HCT116 (cell line): ENCODE measurements at regions not wholly inside any gene's neighbourhood (a gene's known extent, or its start where the extent isn't known, plus 50 kb on each side); places are given as distances from the start of the nearest gene placed in this dataset.

Experiments used
- ATAC-seq: fragments of 200-7000 bp; cut with Tn5 transposase; 2 replicates; pipeline ENCODE4 v1.9.1; 2020; ENCODE audit warnings: mild to moderate bottlenecking, moderate library complexity
- BruUV-seq: library from RNA; stranded (reverse); fragments of 400-500 nt; replicated peaks from 2 replicates; lab custom pipeline; 2021; lab: Mats Ljungman, UMichigan
- CTCF ChIA-PET: fragments of 300-600 bp; sonication (Branson Sonifier 250); formaldehyde crosslinking; loops from one replicate; lab custom pipeline; 2021; ENCODE audit warnings: antibody characterized with exemption; lab: Charles Lee
- POLR2A ChIA-PET: fragments of 300-600, 350-600 bp; sonication (Branson Sonifier 250); formaldehyde crosslinking; loops from one replicate; lab custom pipeline; 2021; ENCODE audit warnings: antibody characterized with exemption; lab: Charles Lee
- RAD21 ChIA-PET, 2 experiments: fragments of 300-600 bp; sonication (Branson Sonifier 250); formaldehyde crosslinking; loops; one replicate each; lab custom pipeline; 2023; ENCODE audit warnings: low total read pairs in 2 of 2; ENCODE audit not compliant: uncharacterized antibody in 2 of 2, unreplicated experiment in 2 of 2, low non-redundant PET in 1 of 2; lab: Charles Lee
- DNase-seq: peaks from one replicate; pipeline ENCODE4 v3.0.0-alpha.2; 2010; ENCODE audit warnings: low read depth, low spot score
- H2AFZ ChIP-seq: fragments of 200-600 bp; shearing (Covaris generic), sonication (generic); 2 replicates; pipeline ENCODE4 v1.6.1; 2017; ENCODE audit warnings: low read depth, mixed run types, mixed read lengths, antibody characterized with exemption, low read length; ENCODE audit not compliant: poor library complexity, severe bottlenecking
- H3K27ac ChIP-seq: 2 replicates; pipeline ENCODE4 v1.5.1; 2012; ENCODE audit warnings: low read depth, low read length
- H3K27me3 ChIP-seq: fragments of 200-600 bp; sonication (generic); 2 replicates; pipeline ENCODE4 v1.6.1; 2016; ENCODE audit warnings: mixed run types, low read length, mixed read lengths; ENCODE audit not compliant: insufficient read depth
- H3K36me3 ChIP-seq, 2 experiments: fragments of 200-500 bp in 1 of 2; fragments of 200-600 bp in 1 of 2; sonication (Bioruptor generic) in 1 of 2; sonication (generic) in 1 of 2; 2 replicates each; pipeline versions ENCODE4 v1.5.1 to v1.6.1; 2014 to 2016; ENCODE audit warnings: low read length in 2 of 2, inconsistent platforms in 1 of 2, mixed read lengths in 1 of 2, mixed run types in 1 of 2; ENCODE audit not compliant: insufficient read depth in 2 of 2, control insufficient read depth in 1 of 2
- H3K4me1 ChIP-seq, 2 experiments: fragments of 200-600 bp in 1 of 2; sonication (generic) in 1 of 2; 2 replicates each; pipeline versions ENCODE4 v1.5.1 to v1.6.1; 2012 to 2017; ENCODE audit warnings: low read length in 2 of 2, inconsistent platforms in 1 of 2, mild to moderate bottlenecking in 1 of 2, mixed read lengths in 1 of 2, mixed run types in 1 of 2, moderate library complexity in 1 of 2; ENCODE audit not compliant: insufficient read depth in 2 of 2, control insufficient read depth in 1 of 2
- H3K4me2 ChIP-seq: fragments of 200-600 bp; sonication (generic); 2 replicates; pipeline ENCODE4 v1.6.1; 2017; ENCODE audit warnings: mixed run types, low read length, mixed read lengths
- H3K4me3 ChIP-seq, 2 experiments: fragments of 200-600 bp in 1 of 2; sonication (generic) in 1 of 2; replicated peaks in 1 of 2; 2 replicates each; pipeline ENCODE4 v1.5.1; 2011 to 2016; ENCODE audit warnings: low read length in 2 of 2, control low read depth in 1 of 2, low read depth in 1 of 2, mild to moderate bottlenecking in 1 of 2, mixed read lengths in 1 of 2, mixed run types in 1 of 2
- H3K79me2 ChIP-seq: fragments of 200-600 bp; sonication (generic); 2 replicates; pipeline ENCODE4 v1.6.1; 2017; ENCODE audit warnings: mild to moderate bottlenecking, mixed run types, low read length, moderate library complexity, mixed read lengths; ENCODE audit not compliant: insufficient read depth
- H3K9ac ChIP-seq: fragments of 200-600 bp; sonication (generic); 2 replicates; pipeline ENCODE4 v1.6.1; 2016; ENCODE audit warnings: low read length, mixed read lengths
- H3K9me2 ChIP-seq: fragments of 200-600 bp; sonication (generic), shearing (Covaris generic); 2 replicates; pipeline ENCODE4 v1.6.1; 2017; ENCODE audit warnings: mixed run types, mild to moderate bottlenecking, moderate library complexity; ENCODE audit not compliant: insufficient read depth
- H3K9me3 ChIP-seq, 2 experiments: fragments of 200-500 bp in 1 of 2; fragments of 200-600 bp in 1 of 2; sonication (Bioruptor generic) in 1 of 2; sonication (generic) in 1 of 2; 2 replicates each; pipeline ENCODE4 v1.6.1; 2014 to 2017; ENCODE audit warnings: low read length in 2 of 2, mixed read lengths in 2 of 2, inconsistent platforms in 1 of 2, low read depth in 1 of 2, mild to moderate bottlenecking in 1 of 2, mixed run types in 1 of 2, moderate library complexity in 1 of 2; ENCODE audit not compliant: control insufficient read depth in 1 of 2, insufficient read depth in 1 of 2
- H4K20me1 ChIP-seq: fragments of 200-600 bp; sonication (generic), shearing (Covaris generic); 2 replicates; pipeline ENCODE4 v1.6.1; 2017; ENCODE audit warnings: mixed run types, mild to moderate bottlenecking, moderate library complexity; ENCODE audit not compliant: insufficient read depth
- ATF3 ChIP-seq: IDR thresholded peaks from 2 replicates; pipeline ENCODE4 v1.6.1; 2012
- CBX3 ChIP-seq: IDR thresholded peaks from 2 replicates; pipeline ENCODE4 v1.6.1; 2012; ENCODE audit warnings: low read depth
- CEBPB ChIP-seq: IDR thresholded peaks from 2 replicates; pipeline ENCODE4 v1.6.1; 2012; ENCODE audit warnings: low read depth
- EGR1 ChIP-seq: IDR thresholded peaks from 2 replicates; pipeline ENCODE4 v1.6.1; 2012; ENCODE audit warnings: low read depth
- ELF1 ChIP-seq: IDR thresholded peaks from 2 replicates; pipeline ENCODE4 v1.6.1; 2012; ENCODE audit warnings: low read depth, borderline replicate concordance
- EZH2 ChIP-seq: fragments of 200-600 bp; sonication (generic); IDR thresholded peaks from 2 replicates; pipeline ENCODE4 v1.6.1; 2017; ENCODE audit warnings: antibody characterized with exemption, mixed run types
- EZH2phosphoT487 ChIP-seq: fragments of 200-600 bp; IDR thresholded peaks from 2 replicates; pipeline ENCODE4 v1.6.1; 2018; ENCODE audit warnings: antibody characterized with exemption, borderline replicate concordance
- FOSL1 ChIP-seq: IDR thresholded peaks from 2 replicates; pipeline ENCODE4 v1.6.1; 2012; ENCODE audit warnings: low read depth
- JUND ChIP-seq: IDR thresholded peaks from 2 replicates; pipeline ENCODE4 v1.6.1; 2012
- MAX ChIP-seq: IDR thresholded peaks from 2 replicates; pipeline ENCODE4 v1.6.1; 2012
- POLR2A ChIP-seq: IDR thresholded peaks from 2 replicates; pipeline ENCODE4 v1.7.0; 2011; ENCODE audit warnings: borderline replicate concordance; ENCODE audit not compliant: insufficient read depth, insufficient read length; ENCODE audit errors: extremely low read depth
- POLR2AphosphoS5 ChIP-seq: IDR thresholded peaks from 2 replicates; pipeline ENCODE4 v1.6.1; 2011; ENCODE audit warnings: mild to moderate bottlenecking, low read depth, low read length, moderate library complexity
- RAD21 ChIP-seq: IDR thresholded peaks from 2 replicates; pipeline ENCODE4 v1.6.1; 2012; ENCODE audit warnings: low read depth, mild to moderate bottlenecking
- REST ChIP-seq: IDR thresholded peaks from 2 replicates; pipeline ENCODE4 v1.6.1; 2012; ENCODE audit warnings: low read depth
- SIN3A ChIP-seq: IDR thresholded peaks from 2 replicates; pipeline ENCODE4 v1.6.1; 2012; ENCODE audit warnings: low read depth
- SP1 ChIP-seq: IDR thresholded peaks from 2 replicates; pipeline ENCODE4 v1.6.1; 2012; ENCODE audit warnings: low read depth
- YY1 ChIP-seq: IDR thresholded peaks from 2 replicates; pipeline ENCODE4 v1.6.1; 2011; ENCODE audit warnings: low read length, low read depth, moderate library complexity, mild to moderate bottlenecking; ENCODE audit not compliant: insufficient replicate concordance; ENCODE audit errors: extremely low read depth
- ZBTB33 ChIP-seq: IDR thresholded peaks from 2 replicates; pipeline ENCODE4 v1.6.1; 2011; ENCODE audit warnings: mild to moderate bottlenecking, low read length, moderate library complexity; ENCODE audit not compliant: insufficient replicate concordance; ENCODE audit errors: extremely low read depth
- ZNF274 ChIP-seq: fragments of 200-500 bp; sonication (Bioruptor generic); IDR thresholded peaks from 2 replicates; pipeline ENCODE4 v1.6.1; 2014; ENCODE audit warnings: mild to moderate bottlenecking, low read depth, low read length, inconsistent platforms
- intact Hi-C: fragments of 100-400 bp; cut with micrococcal nuclease; formaldehyde crosslinking; loops from 2 replicates; pipeline ENCODE4 v1.10.0; 2022
- TF ChIP-seq, protein P1 (sequence below), 3 experiments: fragments of 200-600 bp in 1 of 3; sonication (generic) in 1 of 3; IDR thresholded peaks in 2 of 3; conservative IDR thresholded peaks in 1 of 3; 2 replicates each; pipeline ENCODE4 v1.5.1; 2012 to 2017; ENCODE audit warnings: low read depth in 2 of 3, low read length in 2 of 3, antibody characterized with exemption in 1 of 3, borderline replicate concordance in 1 of 3, control low read depth in 1 of 3, mild to moderate bottlenecking in 1 of 3, mixed read lengths in 1 of 3, mixed run types in 1 of 3, moderate library complexity in 1 of 3; ENCODE audit not compliant: insufficient read depth in 1 of 3

DNA sequence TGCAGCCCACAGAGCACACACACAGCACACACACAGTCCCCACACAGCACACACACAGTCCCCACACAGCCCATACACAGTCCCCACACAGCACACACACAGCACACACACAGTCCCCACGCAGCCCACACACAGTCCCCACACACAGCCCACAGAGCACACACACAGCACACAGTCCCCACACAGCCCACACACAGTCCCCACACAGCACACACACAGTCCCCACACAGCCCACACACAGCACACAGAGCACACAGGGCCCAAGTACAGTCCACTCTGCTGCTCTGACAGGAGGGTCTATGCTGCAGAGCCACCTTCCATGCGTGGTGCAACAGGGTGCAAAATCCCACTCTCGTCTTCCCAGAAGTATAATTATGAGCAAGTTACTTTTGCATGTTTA is 240.5 kb upstream of the SALL3 start:
- Histone ChIP-seq H3K9me3 (no peaks in the 10 kb centered on the region), H3K27me3 (no peaks in the 10 kb centered on the region), H3K9me2 (no peaks in the 10 kb centered on the region), H3K4me1 (no peaks in the 10 kb centered on the region), H3K79me2 (no peaks in the 10 kb centered on the region), H4K20me1 (no peaks in the 10 kb centered on the region), H3K36me3 (no peaks in the 10 kb centered on the region), H3K4me2 (no peak overlapping the region), H3K4me3 (no peak overlapping the region), H3K9ac (no peak overlapping the region), H2AFZ (no peak overlapping the region), H3K27ac (no peak overlapping the region)
- no TSS peak for BruUV-seq
- ATAC-seq (no peak), DNase-seq (no peak)
- CTCF ChIA-PET: no interaction called here
- no peak for TF ChIP-seq FOSL1
- no peak for TF ChIP-seq EZH2phosphoT487
- no peak for TF ChIP-seq EGR1
- no peak for TF ChIP-seq SIN3A
- TF ChIP-seq SP1: no peak
- no peak for TF ChIP-seq CBX3
- TF ChIP-seq REST: no peak
- TF ChIP-seq YY1: no peak
- TF ChIP-seq RAD21: no peak
- no peak for TF ChIP-seq ATF3
- no peak for TF ChIP-seq POLR2A
- TF ChIP-seq, protein P1, sequence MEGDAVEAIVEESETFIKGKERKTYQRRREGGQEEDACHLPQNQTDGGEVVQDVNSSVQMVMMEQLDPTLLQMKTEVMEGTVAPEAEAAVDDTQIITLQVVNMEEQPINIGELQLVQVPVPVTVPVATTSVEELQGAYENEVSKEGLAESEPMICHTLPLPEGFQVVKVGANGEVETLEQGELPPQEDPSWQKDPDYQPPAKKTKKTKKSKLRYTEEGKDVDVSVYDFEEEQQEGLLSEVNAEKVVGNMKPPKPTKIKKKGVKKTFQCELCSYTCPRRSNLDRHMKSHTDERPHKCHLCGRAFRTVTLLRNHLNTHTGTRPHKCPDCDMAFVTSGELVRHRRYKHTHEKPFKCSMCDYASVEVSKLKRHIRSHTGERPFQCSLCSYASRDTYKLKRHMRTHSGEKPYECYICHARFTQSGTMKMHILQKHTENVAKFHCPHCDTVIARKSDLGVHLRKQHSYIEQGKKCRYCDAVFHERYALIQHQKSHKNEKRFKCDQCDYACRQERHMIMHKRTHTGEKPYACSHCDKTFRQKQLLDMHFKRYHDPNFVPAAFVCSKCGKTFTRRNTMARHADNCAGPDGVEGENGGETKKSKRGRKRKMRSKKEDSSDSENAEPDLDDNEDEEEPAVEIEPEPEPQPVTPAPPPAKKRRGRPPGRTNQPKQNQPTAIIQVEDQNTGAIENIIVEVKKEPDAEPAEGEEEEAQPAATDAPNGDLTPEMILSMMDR (IDR thresholded peaks at IDR 0.05 in 2 of 3, conservative IDR thresholded peaks at IDR 0.05 in 1 of 3; ENCODE audit: borderline replicate concordance in 1 of 3, insufficient read depth in 1 of 3, low read depth in 2 of 3, low read length in 2 of 3): no peak
- no peak for TF ChIP-seq EZH2
- no peak for TF ChIP-seq ZNF274
- no peak for TF ChIP-seq CEBPB
- no peak for TF ChIP-seq ZBTB33
- TF ChIP-seq JUND: no peak
- TF ChIP-seq MAX: no peak
- no peak for TF ChIP-seq POLR2AphosphoS5
- no peak for TF ChIP-seq ELF1
- POLR2A ChIA-PET: no interaction called here
- intact Hi-C loops: no loop called here
- RAD21 ChIA-PET: no interaction called here
